ENCODE measurements at regions not wholly inside any gene's neighbourhood (a gene's known extent, or its start where the extent isn't known, plus 50 kb on each side); places are given as distances from the start of the nearest gene placed in this dataset.

GRCh38 chr5:4927097-4927496 is 213.0 kb upstream of the ADAMTS16 start:
- Histone ChIP-seq H3K9me3 (ENCODE audit: control insufficient read depth, low read length) (no peaks in the 10 kb centered on the region), H3K27me3 (replicated peaks; ENCODE audit: control insufficient read depth, insufficient read depth, low read length) (peaks cover 20% of the 10 kb centered on the region), H3K4me1 (ENCODE audit: control insufficient read depth, insufficient read depth, low read length) (peaks cover 6% of the 10 kb centered on the region), H3K36me3 (ENCODE audit: control insufficient read depth, insufficient read depth, low read length, severe bottlenecking) (no peaks in the 10 kb centered on the region), H3K9ac (ENCODE audit: low read length) (no peak overlapping the region), H3K4me3 (ENCODE audit: low read length) (no peak overlapping the region)
- DNase-seq (ENCODE audit: low read depth), result no peak

- H3K9me3 ChIP-seq (ENCODE audit: control insufficient read depth, low read length), result peaks cover 8% of the 10 kb centered on the region
- no peak overlapping the region for H3K9ac ChIP-seq (ENCODE audit: low read length)
These were observed 211.7 kb upstream of the ADAMTS16 start for GRCh38 chr5:4928409-4928808.

DNA sequence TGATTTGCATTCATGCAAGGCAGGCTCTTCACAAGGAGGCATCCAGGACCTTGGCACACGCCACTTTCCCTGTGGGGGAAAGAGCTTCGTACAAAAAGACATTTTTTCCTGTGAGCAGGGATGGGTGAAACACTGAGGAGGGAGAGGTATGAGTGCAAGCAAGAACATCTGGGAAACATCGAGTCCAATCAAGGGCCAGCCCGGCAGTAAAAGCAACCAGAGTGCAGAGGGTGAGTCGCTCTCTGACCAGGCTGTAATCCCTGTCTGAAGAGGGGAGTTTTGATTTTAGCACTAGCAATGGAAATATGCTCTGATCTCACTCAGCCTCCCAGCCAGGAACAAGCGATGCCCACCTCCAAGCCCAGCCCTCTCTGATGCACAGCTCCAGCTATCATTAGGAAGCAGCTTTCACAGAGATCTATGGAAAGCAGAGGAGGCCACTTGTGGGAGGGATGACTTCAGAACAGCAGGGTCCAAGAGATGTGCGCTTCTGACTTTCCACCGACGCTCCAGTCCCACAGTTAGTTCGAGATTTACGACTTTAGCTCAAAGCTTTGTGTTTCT is 211.0 kb upstream of the ADAMTS16 start:
- Histone ChIP-seq H3K27me3 (replicated peaks; ENCODE audit: control insufficient read depth, insufficient read depth, low read length) (peaks cover 10% of the 10 kb centered on the region), H3K9me3 (ENCODE audit: control insufficient read depth, low read length) (peaks cover 9% of the 10 kb centered on the region), H3K36me3 (ENCODE audit: control insufficient read depth, insufficient read depth, low read length, severe bottlenecking) (no peaks in the 10 kb centered on the region), H3K9ac (ENCODE audit: low read length) (no peak overlapping the region), H3K4me1 (ENCODE audit: control insufficient read depth, insufficient read depth, low read length) (peaks cover 6% of the 10 kb centered on the region), H3K4me3 (ENCODE audit: low read length) (no peak overlapping the region)
- no peak for DNase-seq (ENCODE audit: low read depth)

More at GRCh38 chr5:4928409-4928808, 211.7 kb upstream of the ADAMTS16 start:
- DNase-seq (ENCODE audit: low read depth), result no peak
- Histone ChIP-seq H3K27me3 (replicated peaks; ENCODE audit: control insufficient read depth, insufficient read depth, low read length) (peaks cover 10% of the 10 kb centered on the region), H3K4me1 (ENCODE audit: control insufficient read depth, insufficient read depth, low read length) (peaks cover 6% of the 10 kb centered on the region), H3K36me3 (ENCODE audit: control insufficient read depth, insufficient read depth, low read length, severe bottlenecking) (no peaks in the 10 kb centered on the region), H3K4me3 (ENCODE audit: low read length) (no peak overlapping the region)

- no peaks in the 10 kb centered on the region for H3K9me3 ChIP-seq (ENCODE audit: control insufficient read depth, low read length)
- H3K4me1 ChIP-seq (ENCODE audit: control insufficient read depth, insufficient read depth, low read length), result no peaks in the 10 kb centered on the region
- no peaks in the 10 kb centered on the region for H3K36me3 ChIP-seq (ENCODE audit: control insufficient read depth, insufficient read depth, low read length, severe bottlenecking)
- no peak overlapping the region for H3K9ac ChIP-seq (ENCODE audit: low read length)
- no peak overlapping the region for H3K4me3 ChIP-seq (ENCODE audit: low read length)
- H3K27me3 ChIP-seq (replicated peaks; ENCODE audit: control insufficient read depth, insufficient read depth, low read length), result peaks cover 43% of the 10 kb centered on the region
- DNase-seq (ENCODE audit: low read depth), result no peak
These were observed 200.9 kb upstream of the ADAMTS16 start for GRCh38 chr5:4939042-4939781.

- H3K9me3 ChIP-seq (ENCODE audit: control insufficient read depth, low read length), result no peaks in the 10 kb centered on the region
- peaks cover 50% of the 10 kb centered on the region for H3K27me3 ChIP-seq (replicated peaks; ENCODE audit: control insufficient read depth, insufficient read depth, low read length)
- no peaks in the 10 kb centered on the region for H3K36me3 ChIP-seq (ENCODE audit: control insufficient read depth, insufficient read depth, low read length, severe bottlenecking)
- no peak overlapping the region for H3K4me3 ChIP-seq (ENCODE audit: low read length)
- no peaks in the 10 kb centered on the region for H3K4me1 ChIP-seq (ENCODE audit: control insufficient read depth, insufficient read depth, low read length)
- no peak overlapping the region for H3K9ac ChIP-seq (ENCODE audit: low read length)
- DNase-seq (ENCODE audit: low read depth), result no peak
These were observed 199.0 kb upstream of the ADAMTS16 start for GRCh38 chr5:4941161-4941560.

GRCh38 chr5:4941957-4942830 is 197.9 kb upstream of the ADAMTS16 start:
- H3K36me3 ChIP-seq (ENCODE audit: control insufficient read depth, insufficient read depth, low read length, severe bottlenecking), result no peaks in the 10 kb centered on the region
- no peak overlapping the region for H3K9ac ChIP-seq (ENCODE audit: low read length)
- H3K4me1 ChIP-seq (ENCODE audit: control insufficient read depth, insufficient read depth, low read length), result no peaks in the 10 kb centered on the region
- H3K27me3 ChIP-seq (replicated peaks; ENCODE audit: control insufficient read depth, insufficient read depth, low read length), result peaks cover 49% of the 10 kb centered on the region
- DNase-seq (ENCODE audit: low read depth), result no peak
- no peak overlapping the region for H3K4me3 ChIP-seq (ENCODE audit: low read length)
- no peaks in the 10 kb centered on the region for H3K9me3 ChIP-seq (ENCODE audit: control insufficient read depth, low read length)

GRCh38 chr5:4942831-4943178 is 197.3 kb upstream of the ADAMTS16 start:
- Histone ChIP-seq H3K4me1 (ENCODE audit: control insufficient read depth, insufficient read depth, low read length) (peaks cover 5% of the 10 kb centered on the region), H3K9ac (ENCODE audit: low read length) (no peak overlapping the region), H3K9me3 (ENCODE audit: control insufficient read depth, low read length) (no peaks in the 10 kb centered on the region), H3K4me3 (ENCODE audit: low read length) (no peak overlapping the region), H3K36me3 (ENCODE audit: control insufficient read depth, insufficient read depth, low read length, severe bottlenecking) (no peaks in the 10 kb centered on the region), H3K27me3 (replicated peaks; ENCODE audit: control insufficient read depth, insufficient read depth, low read length) (peaks cover 43% of the 10 kb centered on the region)
- DNase-seq (ENCODE audit: low read depth), result no peak

DNA sequence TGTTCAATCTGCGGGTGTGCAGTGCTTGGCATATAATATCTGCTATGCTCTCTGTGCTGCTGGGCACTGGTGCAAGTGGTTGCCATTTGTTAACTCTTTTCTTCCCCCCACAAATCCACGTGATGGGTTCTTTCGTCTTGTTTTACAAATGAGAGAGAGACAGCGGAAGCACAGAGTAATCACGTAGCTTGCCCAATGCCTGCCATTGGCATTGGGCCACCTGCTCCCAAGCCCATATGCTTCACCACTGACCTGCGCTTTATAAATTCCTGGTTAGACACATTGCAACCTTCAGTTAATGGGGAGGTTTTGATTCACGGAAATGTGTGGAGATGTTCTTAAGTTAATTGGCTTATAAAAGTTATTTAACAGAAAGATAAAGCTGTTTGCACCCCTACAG is 194.8 kb upstream of the ADAMTS16 start:
- Histone ChIP-seq H3K27me3 (replicated peaks; ENCODE audit: control insufficient read depth, insufficient read depth, low read length) (peaks cover 31% of the 10 kb centered on the region), H3K9me3 (ENCODE audit: control insufficient read depth, low read length) (no peaks in the 10 kb centered on the region), H3K4me3 (ENCODE audit: low read length) (no peak overlapping the region), H3K36me3 (ENCODE audit: control insufficient read depth, insufficient read depth, low read length, severe bottlenecking) (no peaks in the 10 kb centered on the region), H3K9ac (ENCODE audit: low read length) (no peak overlapping the region), H3K4me1 (ENCODE audit: control insufficient read depth, insufficient read depth, low read length) (peaks cover 29% of the 10 kb centered on the region)
- no peak for DNase-seq (ENCODE audit: low read depth)

DNA sequence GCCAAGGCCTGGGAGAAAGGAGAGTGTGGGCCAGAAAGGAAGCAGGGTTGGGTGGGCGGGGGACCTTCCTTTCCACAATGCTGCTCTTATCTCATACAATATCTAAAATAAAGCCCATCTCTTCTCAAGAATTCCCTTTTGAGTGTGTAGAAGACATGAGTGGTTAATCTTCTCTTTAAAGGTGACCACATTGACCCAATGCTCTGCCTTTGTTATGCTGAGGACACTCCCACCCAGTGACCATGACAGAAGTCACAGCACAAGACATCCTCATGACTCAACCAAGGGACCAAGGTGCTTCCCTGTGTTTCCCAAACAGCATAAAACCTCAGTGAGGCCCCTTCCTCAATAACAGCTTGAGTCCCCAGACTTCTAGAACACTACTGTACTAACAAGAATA is 193.0 kb upstream of the ADAMTS16 start:
- H3K36me3 ChIP-seq (ENCODE audit: control insufficient read depth, insufficient read depth, low read length, severe bottlenecking), result no peaks in the 10 kb centered on the region
- no peak overlapping the region for H3K9ac ChIP-seq (ENCODE audit: low read length)
- no peak for DNase-seq (ENCODE audit: low read depth)
- H3K4me1 ChIP-seq (ENCODE audit: control insufficient read depth, insufficient read depth, low read length), result peaks cover 46% of the 10 kb centered on the region
- H3K9me3 ChIP-seq (ENCODE audit: control insufficient read depth, low read length), result no peaks in the 10 kb centered on the region
- H3K4me3 ChIP-seq (ENCODE audit: low read length), result no peak overlapping the region
- peaks cover 31% of the 10 kb centered on the region for H3K27me3 ChIP-seq (replicated peaks; ENCODE audit: control insufficient read depth, insufficient read depth, low read length)

DNA sequence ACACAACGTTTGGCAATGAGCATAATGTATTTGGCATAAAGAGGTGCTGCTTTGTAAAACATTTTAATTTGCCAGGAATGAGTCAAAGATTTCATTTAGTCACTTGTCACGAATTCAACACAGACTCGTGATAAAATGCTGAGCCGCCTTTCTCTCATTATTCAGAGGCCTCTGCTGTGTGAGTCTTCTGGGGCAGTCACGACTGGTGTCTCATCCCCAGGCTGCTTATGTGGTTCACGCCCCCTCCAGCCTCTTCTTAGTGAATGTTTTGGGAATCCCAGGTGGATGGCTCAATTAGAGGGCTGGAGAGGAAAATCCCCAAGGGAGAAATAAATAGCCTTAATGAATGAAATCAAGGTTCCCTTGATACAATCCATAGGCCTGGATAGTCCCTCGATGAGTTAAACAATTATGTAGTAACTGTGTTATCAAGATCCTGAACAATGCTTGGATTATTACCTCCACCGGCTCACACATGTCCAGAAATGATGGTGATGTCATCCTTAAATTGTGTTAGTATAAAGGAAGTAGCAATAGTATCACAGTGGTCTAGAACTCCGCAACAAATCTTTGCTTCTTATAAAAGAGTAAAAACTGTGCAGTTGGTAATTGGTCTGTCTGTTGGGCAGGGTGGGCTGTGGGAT is 192.1 kb upstream of the ADAMTS16 start:
- Histone ChIP-seq H3K27me3 (replicated peaks; ENCODE audit: control insufficient read depth, insufficient read depth, low read length) (peaks cover 22% of the 10 kb centered on the region), H3K9ac (ENCODE audit: low read length) (peak overlapping the region; percentile 28), H3K4me3 (ENCODE audit: low read length) (peak overlapping the region; percentile 19), H3K36me3 (ENCODE audit: control insufficient read depth, insufficient read depth, low read length, severe bottlenecking) (no peaks in the 10 kb centered on the region), H3K9me3 (ENCODE audit: control insufficient read depth, low read length) (no peaks in the 10 kb centered on the region), H3K4me1 (ENCODE audit: control insufficient read depth, insufficient read depth, low read length) (peaks cover 47% of the 10 kb centered on the region)
- DNase-seq (ENCODE audit: low read depth), result no peak

DNA sequence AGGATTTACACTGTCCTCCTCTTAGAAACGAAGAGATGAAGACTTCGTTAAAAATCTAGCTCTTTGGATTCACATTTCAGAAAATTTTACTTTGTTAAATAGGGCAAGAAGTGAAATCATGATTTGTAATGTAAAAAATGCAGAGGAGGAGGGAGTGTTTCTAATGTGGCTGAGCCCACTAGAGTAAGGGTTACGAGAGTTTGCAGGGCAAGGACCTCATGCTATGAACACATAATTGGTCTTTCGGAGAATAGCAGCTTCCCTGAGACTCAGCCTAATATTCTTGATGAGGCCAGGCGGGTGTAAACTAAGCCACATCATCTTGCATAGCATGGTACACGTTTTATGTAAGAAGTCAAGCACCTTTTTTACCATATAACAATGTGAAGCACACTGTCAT is 191.0 kb upstream of the ADAMTS16 start:
- H3K27me3 ChIP-seq (replicated peaks; ENCODE audit: control insufficient read depth, insufficient read depth, low read length), result peaks cover 15% of the 10 kb centered on the region
- DNase-seq (ENCODE audit: low read depth), result no peak
- H3K36me3 ChIP-seq (ENCODE audit: control insufficient read depth, insufficient read depth, low read length, severe bottlenecking), result no peaks in the 10 kb centered on the region

More for the DNA sequence above, 191.0 kb upstream of the ADAMTS16 start:
- Histone ChIP-seq H3K9ac (ENCODE audit: low read length) (peak overlapping the region; percentile 78), H3K4me1 (ENCODE audit: control insufficient read depth, insufficient read depth, low read length) (peaks cover 47% of the 10 kb centered on the region), H3K4me3 (ENCODE audit: low read length) (peak overlapping the region; percentile 19), H3K9me3 (ENCODE audit: control insufficient read depth, low read length) (no peaks in the 10 kb centered on the region)

Data from adipocyte (in vitro differentiated cells).